HG03342 (cell line): ENCODE measurements at regions not wholly inside any gene's neighbourhood (a gene's known extent, or its start where the extent isn't known, plus 50 kb on each side); places are given as distances from the start of the nearest gene placed in this dataset.

Source experiments
- ATAC-seq: cut with Tn5 transposase; IDR thresholded peaks from one replicate; pipeline ENCODE4 v1.9.1; 2021; ENCODE audit warnings: mild to moderate bottlenecking, moderate library complexity; ENCODE audit not compliant: unreplicated experiment

GRCh38 chr2:18427762-18428161 is 132.7 kb downstream of the RDH14 start:
- no peak for ATAC-seq

DNA sequence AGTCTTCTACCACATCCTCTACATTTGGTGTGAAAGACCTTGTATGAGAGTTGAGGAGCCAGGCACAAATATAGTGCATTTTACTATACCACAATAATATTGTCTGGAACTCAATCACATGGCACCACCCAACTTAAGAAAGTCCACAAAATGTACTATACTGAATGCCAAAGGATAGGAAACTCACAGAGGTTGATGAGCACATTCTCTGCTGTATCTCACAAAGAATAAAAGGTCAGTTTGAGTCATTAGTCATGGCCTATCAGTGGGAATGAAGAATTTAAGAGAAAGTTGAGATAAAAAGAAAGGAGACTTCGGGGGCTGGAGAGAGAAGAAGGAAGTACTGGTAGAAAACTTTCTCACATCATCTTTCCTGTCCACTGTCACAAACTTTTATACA is 134.3 kb downstream of the RDH14 start:
- ATAC-seq, result no peak

DNA sequence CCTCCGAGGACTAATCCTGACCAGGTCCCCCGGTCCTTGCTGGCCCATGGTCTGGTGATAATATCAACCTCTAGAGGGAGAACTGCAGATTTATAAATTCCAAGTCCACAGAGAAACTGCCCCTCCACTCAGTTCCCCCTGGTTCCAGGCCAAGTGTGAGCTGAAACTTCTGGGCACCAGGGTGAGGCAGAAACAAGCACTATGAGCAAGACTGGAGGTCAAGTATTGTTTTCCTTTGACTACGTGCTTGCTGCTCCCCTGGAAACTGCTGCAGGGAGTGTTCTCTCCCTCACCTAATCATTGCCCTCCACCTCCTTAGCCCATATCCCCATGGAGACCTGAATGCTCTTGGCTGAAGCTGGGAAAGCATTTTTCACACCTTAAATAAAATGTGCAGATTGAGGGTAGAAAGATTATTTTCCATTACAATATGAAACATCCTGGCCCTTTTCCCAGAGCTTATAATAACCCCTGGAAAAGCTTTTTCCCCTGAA is 135.2 kb downstream of the RDH14 start:
- no peak for ATAC-seq

DNA sequence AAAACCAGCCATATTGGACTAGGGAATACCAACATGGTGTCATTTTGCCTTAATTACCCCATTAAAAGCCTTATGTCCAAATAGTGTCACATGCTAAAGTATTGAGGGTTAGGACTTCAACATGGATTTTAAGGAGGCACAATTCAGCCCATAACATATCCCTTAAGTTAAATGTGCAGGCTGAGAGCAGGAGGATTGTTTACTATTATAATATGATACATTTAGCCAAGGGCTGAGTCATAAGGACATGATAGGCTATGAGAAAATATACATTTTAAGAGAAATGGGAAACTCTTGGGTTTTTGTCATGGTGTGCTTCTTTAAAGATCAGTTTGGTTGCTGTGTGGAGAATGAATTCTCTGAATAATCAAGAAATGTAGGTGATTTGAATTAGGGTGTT is 136.8 kb downstream of the RDH14 start:
- no peak for ATAC-seq

DNA sequence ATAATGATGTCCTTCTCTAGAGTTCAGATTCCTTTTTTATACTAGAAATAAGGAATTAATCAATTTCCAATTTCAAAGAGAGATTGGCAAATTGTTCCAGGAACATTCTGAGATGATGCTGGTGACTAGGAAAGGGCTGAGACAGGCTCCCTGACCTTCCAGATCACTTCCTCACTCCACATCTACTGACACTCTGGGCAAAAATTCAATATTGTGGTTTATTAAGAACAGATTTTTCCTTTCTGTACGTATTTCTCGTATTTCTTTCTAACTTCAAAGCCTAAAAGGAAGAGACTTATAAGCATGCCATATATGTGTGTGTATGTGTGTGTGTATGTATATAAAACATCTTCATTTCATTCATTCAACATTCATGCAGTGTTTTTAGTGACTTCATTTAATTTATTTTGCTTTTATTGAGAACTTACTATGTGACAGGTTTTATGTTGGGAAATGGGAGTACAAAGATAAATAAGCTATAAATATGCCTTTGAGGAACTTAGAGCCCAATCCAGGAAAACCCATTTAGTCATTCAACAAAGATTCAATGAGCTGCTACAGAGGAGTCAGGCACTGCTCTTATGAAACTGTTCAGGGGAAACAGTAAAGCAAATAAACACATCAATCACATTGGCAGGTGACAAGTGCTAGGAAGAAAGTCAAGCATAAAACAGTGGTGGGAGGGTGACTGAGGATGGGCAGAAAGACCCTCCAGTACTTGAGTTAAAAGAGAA is 137.9 kb downstream of the RDH14 start:
- ATAC-seq, result no peak

DNA sequence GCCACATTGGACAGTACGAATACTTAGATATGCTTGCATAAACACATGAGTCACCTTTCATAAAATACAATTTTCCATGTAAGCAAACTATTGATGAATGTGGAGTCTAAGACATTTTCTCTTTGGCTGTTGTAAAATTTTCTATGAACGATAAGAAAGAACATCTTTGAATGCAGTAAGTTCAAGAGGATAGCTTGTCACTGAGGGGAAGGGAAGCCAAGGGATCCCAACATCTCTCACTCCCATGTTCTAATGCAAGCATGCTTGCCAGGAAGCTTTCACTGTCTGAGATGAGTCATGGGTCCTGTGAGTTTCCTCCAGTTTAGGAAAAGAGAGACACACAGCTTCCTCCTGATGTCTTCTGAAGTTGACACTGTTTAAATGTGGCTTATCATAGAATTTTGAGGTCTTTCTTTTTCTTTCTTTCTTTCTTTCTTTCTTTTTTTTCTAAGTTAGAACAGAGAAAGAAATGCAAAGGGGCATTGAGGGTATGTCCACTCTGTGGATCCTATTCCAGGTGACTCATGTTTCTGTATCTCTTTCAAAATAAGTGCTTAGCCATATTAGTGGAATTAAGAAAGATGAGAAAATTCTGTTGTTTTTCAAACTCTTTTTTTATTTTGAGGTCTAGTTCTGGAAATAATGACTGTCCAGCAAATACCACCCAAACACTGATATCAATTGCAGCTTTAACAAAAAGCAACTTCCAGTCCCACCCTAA is 146.6 kb downstream of the RDH14 start:
- ATAC-seq, result no peak

GRCh38 chr2:18412980-18413675 is 147.3 kb downstream of the RDH14 start:
- ATAC-seq, result no peak

GRCh38 chr2:18411626-18412025 is 148.8 kb downstream of the RDH14 start:
- no peak for ATAC-seq

DNA sequence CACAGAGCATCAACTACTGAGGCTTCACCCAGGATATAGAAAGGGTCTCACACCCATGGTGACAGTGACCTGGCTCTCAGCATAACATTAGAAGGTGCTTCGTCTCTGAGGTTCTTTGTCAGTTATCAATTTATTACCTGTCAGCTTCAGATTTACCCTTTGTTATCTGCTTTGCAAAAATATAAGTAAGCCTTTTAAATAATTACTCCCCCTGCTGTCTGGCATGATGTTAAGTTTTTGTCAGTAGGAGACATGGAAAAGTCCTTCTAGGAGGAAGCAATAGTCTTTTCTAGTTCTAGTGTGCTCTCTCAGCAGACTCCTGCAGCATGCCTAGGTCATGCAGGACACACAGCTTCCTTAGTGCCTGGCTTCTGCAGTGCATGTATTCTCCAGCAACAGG is 149.9 kb downstream of the RDH14 start:
- no peak for ATAC-seq

DNA sequence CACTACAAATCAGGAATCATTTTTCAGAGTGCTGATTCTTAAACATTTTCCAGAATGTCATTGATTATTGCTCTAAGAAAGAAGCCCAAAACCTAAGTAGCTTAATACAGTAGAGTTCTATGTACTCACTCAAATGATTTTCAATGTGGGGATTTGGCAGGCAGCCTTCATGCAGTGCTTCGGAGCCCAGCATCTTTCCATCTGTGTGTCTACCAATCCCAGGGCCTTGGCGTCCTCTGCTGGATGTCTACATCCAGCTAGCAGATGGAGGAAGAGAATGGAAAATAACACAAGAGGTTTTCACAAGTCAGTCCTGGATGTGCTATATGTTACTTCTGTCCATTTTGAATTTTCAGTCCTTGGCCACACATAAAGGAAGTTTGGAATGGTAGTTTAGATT is 151.8 kb downstream of the RDH14 start:
- no peak for ATAC-seq

GRCh38 chr2:18406219-18406618 is 154.2 kb downstream of the RDH14 start:
- ATAC-seq, result no peak

GRCh38 chr2:18404708-18405107 is 155.7 kb downstream of the RDH14 start:
- ATAC-seq, result peak; percentile 46

DNA sequence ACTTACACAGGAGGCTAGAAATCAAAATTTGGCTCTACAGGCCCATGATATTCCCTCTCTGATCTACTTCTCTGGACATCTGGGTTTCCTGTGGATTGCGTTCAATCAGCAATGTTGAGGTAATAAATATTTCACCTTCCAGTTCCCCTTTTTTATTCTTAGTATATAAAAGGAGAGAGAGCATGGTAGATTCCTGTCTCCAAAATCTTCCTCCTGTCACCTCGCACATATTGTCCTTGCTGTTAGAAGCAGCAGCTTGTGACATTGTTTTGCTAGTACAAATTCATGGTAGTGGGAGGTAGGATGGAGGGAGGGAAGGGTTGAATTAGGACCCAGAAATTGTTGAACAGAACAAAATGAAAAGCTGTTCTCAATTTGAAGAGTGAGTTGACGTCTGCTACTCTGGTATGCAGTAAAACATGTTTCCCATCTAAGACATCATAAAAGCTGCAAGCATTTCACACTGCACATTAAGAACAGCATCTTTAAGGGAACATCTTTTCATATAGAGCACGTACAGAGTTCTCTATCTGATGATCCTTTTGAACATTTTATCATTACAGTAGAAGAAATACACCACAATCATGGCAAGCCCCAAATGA is 156.4 kb downstream of the RDH14 start:
- ATAC-seq, result no peak

DNA sequence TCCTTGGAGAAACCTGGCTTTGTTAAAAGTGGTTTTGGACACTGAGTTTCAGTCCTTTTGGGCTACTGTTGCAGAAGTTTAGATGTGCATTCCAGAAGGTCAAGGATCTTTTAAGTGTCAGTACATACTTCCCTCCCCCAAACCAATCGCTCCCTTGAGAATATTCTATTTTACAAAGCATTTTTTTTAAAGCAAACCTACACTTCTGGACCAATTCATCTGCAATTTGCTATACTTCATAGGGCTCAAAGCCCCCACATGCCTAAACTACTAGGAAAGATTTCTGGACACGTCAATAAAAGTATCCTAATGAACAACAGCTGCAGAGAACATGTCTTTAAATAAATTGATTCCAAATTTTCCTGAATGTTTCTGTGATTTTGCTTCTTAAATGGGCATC is 157.6 kb downstream of the RDH14 start:
- no peak for ATAC-seq

DNA sequence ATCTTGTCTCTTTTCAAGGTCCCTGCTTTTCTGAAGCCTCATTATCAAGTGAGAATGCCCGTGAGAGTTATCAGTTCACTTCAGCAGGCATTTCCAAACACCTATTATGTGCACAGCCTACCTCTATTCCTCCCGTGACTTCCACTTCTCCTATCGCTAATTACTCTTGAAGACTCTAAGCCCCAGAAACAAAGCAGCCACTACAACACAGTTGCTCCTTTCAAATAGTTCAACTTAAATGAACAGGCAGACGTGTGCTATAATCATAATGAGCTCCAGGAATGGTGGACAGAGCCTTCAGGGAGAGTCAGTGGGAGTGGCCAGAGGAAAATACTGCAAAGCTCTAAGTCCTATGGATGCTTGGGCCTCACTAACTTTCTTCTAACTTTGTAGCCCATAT is 159.0 kb downstream of the RDH14 start:
- no peak for ATAC-seq

DNA sequence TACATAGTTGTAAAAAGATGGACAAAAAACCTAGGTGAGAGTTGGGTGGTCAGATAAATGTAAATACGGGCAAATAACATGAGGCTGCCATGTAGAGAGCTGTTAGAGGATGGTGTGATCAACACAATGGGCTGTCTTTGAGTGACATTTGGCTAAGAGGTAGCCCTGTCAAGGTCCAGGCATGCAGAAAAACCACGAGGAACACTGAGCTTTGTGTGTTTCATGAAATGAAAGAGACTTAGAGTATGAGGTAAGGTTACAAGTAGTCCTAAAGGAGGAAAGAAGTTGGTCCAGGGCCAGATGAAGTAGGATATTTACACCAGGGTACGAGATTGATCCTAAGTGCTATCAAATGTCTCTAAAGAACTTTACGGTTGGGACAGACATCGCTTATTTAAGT is 160.9 kb downstream of the RDH14 start:
- ATAC-seq, result no peak

DNA sequence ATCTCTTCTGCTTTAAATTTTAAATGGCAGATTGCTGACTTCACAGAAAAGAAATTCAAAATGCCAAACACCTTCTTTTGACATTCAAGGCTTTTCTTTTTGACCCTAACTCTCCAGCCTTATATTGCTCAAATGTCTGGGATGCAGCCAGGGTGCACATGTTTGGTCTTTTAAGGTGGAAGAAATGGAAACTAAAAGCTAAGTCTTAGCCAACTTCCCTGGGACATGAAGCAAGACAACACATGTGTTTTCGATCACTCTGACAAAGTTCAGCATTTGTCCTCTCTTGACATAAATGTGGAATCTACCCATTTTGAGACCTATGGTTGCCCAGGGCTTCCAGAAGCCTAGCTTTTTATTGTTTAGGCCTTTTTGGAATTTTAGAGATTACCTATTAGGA is 161.6 kb downstream of the RDH14 start:
- ATAC-seq, result no peak

GRCh38 chr2:18396329-18397010 is 164.0 kb downstream of the RDH14 start:
- ATAC-seq, result no peak

DNA sequence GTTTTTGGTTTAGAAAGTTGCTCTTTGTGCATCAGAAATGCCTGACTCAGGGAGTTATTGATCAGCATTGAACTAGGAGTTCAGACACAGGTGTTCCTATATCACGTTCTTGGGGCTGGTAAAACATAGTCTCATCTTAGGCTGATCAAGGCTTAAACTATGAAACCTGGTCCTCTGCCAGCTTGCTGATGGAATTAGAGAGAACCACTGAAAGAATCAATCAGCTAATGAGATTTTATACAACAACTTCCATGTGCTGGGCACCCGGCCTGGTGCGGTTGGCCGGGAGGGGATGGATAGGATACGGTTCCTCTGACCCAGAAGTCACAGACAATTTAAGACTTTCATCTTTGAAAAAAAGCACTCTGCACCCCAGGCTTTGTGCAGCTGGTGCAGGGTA is 164.9 kb downstream of the RDH14 start:
- ATAC-seq, result no peak

DNA sequence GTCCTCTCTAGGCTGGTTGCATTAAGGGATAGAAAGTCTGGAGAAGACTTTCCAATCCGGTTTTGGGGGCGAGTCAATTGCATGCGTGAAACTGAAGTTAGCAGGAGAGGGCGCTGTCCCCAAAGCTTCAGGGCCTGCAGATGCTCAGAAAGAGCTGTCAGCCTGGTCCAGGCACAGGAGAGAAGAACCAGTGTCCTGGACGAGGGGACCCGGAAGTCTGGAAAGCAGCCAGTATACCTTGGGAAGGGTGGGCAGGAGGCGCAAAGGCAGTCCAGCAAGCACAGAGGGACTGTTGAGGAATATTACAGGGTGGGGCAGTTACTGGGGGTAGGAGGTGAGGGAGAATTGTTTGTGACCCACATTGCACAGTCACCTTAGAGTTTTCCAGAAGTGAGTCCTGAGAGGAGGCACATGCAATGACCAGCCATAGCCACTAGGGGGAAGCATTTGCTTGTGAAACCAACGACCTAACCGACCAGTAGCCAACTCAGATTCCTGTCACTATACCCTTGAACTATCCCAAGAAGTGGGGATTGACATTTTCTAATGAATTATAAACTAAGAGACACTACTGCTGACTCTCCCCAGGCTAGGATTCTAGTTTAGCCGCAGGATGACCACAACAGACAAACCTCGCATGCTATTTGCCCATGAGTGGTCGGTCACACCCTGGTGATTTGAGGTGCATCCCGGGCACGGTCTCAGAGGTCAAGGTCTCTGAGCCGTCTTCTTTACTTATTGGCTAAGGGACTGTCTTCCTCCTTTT is 172.8 kb downstream of the RDH14 start:
- ATAC-seq, result peak; percentile 90
